ENCODE measurements at regions not wholly inside any gene's neighbourhood (a gene's known extent, or its start where the extent isn't known, plus 50 kb on each side); places are given as distances from the start of the nearest gene placed in this dataset.

- TF ChIP-seq CTCF (IDR thresholded peaks at IDR 0.05), result no peak
- no peak for TF ChIP-seq POLR2A (IDR thresholded peaks at IDR 0.05)
Observed at GRCh38 chr6:135728589-135728988, 122.9 kb upstream of the PDE7B start.
